Esophagus mucosa (tissue), 1 donor: ENCODE measurements at regions not wholly inside any gene's neighbourhood (a gene's known extent, or its start where the extent isn't known, plus 50 kb on each side); places are given as distances from the start of the nearest gene placed in this dataset.
"Not testable (repeated sequence)": the region's sequence is repeated elsewhere in the genome, so short reads cannot be mapped to it uniquely, and the experiment has no call there.

ENCODE experiments used
- ATAC-seq: fragments of 200-7000 bp; cut with Tn5 transposase; one replicate; pipeline ENCODE4 v1.9.1; 2020
- donor health status: DM: yes; HTN: yes; CAD: no.

DNA sequence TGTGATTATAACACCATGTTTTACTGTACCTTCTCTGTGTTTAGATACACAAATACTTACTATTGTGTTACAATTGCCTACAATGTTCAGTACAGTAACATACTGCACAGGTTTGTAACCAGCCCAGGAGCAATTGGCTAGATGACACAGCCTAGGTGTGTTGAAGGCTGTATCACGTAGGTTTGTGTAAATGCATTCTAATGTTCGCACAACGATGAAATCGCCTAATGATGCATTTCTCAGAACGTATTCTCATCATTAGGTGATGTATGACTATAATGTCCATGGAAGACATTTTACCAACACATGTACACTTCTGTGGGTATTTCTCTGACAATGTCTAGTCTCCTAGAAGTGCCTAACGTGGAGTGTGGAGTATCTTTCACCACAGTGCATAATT, 165.9 kb upstream of the KLF7 start:
- no peak for ATAC-seq

DNA sequence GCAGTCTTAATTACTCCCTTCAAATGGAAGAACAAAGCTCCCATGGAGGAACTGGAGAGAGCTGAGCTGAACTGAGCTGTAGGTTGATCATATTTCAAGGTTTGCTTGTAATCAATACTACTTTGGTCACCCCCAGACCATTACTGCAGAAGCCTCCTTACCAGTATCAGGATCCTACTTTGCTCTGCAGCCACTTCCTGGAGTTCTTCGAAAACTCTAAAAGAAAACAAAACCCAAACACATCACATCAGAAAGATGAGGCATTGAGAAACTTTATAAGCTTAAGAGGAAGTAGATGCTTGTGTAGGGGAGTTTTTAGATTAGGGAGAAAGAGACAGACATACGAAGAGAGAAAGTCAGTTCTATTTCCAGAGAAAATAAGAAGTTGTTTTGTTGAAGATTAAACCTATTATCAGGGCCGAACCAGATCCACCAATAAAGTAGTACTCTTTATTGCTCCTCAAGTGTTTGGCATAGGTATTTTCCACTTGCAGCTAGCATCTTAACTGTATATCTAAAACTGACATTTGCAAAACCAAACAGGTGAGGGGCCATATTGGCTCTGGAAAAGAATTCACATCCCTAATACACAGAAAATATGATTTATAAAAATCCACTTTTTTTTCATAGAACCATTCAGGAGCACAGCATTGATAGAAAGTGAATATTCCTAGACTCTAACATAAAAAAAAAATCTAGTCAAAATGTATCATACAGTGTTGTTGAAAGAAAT, 166.9 kb upstream of the KLF7 start:
- ATAC-seq, result no peak

DNA sequence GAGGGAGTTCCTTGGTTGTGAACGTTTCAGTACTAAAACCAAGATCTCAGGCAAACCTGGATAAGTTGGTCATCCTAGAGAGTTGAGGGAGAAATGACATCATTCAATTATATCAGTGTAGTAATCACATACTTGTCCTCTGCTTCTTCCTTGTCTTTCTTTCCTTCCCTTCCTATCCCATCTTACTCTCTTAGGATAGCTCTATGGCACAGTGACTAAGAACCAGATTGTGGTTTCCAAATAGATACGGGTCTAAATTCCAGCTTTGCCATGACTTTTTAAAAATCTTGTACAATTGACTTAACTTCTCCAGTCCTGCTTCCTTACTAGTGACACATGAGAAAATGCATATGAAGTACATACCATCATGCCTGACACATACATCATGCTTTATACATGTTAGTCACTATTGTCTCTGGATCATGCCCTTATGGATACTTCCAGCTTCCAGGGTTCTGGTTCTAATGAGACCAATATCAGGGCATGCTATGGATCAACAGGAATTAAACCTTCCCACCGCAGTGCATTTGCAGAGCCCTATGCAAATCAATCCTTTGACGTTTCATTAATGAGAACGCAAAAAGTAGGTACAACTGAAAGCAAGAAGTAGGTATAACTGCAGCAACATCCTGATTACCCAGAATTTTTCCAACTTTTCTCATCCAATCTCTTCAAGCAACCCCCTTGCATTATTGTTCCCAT, 168.0 kb upstream of the KLF7 start:
- ATAC-seq, result no peak

- ATAC-seq, result no peak
Observed at GRCh38 chr2:207334301-207334623, 168.5 kb upstream of the KLF7 start.

- ATAC-seq, result peak; percentile 74
Observed at GRCh38 chr2:207334624-207335371, 169.1 kb upstream of the KLF7 start.

GRCh38 chr2:207337234-207338219, 171.8 kb upstream of the KLF7 start:
- peak; percentile 96 for ATAC-seq

GRCh38 chr2:207338220-207338607, 172.5 kb upstream of the KLF7 start:
- no peak for ATAC-seq

DNA sequence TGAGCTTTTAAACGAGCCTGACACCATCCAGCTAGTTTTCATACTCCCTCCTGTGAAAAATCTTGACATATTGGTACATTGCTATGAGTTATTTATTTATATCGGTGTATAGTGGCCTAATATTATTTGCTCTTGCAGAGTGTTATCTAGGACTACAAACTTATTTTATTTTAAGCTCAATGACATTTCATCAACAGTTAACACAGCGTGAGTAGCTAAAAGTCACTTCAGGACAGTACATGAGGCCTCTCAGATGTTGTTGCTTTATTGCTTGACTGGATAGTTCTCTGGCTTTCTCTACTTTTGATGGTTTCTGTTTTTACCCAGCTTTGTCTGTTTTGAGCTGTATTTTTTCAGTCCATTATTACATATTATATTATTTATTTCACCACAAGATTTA, 172.9 kb upstream of the KLF7 start:
- no peak for ATAC-seq

DNA sequence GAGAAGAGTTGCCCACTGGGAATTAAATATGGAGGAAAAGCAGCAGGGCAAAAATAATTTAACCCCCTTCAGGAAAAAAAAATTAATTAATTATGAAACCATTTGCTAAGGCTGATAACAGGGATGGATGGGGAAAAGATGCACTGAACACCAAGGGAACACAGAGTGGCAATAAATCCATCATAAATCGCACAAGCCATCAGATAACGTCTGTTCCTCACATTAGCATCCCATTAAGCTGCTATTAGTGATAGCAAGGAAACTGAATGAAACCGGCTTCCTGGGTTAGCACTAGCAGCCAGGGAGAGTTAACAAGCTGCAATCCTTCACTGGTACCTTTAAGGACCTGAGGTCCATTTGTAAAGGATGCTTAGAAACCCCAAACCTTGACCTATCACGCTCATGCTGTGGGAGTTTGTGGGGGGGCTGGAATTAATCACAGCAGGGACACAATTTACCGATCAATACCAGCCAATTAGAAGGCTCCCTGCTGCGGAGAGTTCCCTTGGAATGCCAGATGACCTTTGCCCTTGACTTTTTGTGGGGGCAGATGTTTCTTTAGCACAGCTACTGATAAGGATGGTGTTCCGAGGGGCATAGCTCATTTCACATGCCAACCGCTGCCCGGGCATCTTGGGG, 175.5 kb upstream of the KLF7 start:
- no peak for ATAC-seq

GRCh38 chr2:207341804-207342203, 176.1 kb upstream of the KLF7 start:
- no peak for ATAC-seq

GRCh38 chr2:207344596-207345394, 179.0 kb upstream of the KLF7 start:
- not testable (repeated sequence) for ATAC-seq

GRCh38 chr2:207351171-207351570, 178.6 kb upstream of the CREB1 start:
- no peak for ATAC-seq

- ATAC-seq, result peak; percentile 56
Observed at GRCh38 chr2:207352978-207353671, 176.6 kb upstream of the CREB1 start.

DNA sequence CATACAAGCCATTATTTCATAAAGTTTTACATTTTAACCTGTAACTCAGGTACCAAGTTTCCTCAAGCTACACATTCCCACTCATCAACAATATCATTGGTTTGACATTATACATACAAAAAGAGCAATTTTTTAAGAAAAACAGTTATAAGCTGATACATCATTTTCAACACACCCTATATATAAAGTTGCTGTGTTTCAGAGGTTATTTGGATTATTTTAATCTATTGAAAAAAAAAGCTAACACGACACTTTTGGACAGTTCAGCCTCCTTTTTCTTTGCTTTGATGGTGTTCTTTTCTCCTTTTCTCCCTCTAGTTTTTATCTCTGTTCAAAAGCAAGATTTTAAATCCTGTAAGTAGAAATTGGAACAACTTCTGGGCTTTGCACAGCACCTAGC, 175.9 kb upstream of the CREB1 start:
- no peak for ATAC-seq

DNA sequence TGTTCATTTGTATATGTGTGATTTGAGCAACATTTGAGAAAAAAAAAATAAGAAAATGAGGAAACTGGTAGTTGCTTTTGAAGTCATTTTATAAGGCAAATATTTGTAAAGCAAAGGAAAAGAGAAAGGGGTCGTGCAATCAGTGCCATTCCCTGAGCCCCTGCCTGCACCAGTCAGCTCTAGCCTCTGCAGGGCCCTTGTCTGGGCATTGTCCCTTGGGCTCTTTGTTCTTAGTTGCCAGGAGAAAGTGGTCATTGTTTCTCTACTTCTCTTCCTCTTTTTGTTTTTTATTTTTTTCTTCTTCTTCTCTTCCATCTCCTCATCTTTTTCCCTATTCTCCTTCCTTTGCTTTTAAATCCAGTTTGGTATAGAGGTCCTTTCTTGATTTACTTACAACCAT, 175.3 kb upstream of the CREB1 start:
- no peak for ATAC-seq

DNA sequence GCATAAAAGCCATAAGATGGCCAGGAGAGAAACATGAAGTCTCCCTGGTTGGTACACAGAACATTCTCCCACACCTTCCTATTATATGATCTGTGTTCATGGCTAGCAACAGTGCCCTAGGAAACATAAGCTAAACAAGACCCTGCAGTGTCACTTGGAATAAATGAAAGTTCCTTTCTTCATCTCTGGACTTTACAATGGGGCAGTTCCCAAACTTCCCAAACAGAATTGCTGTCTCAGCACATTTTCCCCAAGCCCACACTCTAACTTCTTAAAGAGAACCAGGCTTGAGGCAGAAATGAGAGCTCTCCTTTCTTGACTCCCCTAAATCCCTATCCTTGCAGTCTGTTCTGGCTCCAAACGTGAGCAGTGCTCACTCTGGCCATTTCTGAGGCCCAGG, 173.2 kb upstream of the CREB1 start:
- ATAC-seq, result no peak

DNA sequence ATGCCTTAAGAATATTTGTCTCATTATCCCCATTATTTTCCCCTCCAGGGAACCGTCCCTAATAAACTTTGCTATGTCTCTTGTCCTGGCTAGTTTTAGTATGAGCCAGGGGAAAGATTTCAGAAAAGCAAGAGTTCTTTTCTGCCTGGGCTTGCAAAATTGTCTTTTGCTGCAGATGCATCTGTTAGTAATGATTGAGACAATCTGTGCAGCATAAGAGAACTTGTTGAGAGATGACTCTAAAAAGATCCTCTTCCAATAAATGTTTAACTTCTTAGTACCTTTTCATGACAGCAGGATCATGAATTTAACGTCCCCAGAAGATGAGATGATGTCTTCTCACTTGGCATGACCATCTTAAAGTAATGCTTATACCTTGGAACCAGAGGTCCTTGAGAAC, 172.5 kb upstream of the CREB1 start:
- no peak for ATAC-seq

- ATAC-seq, result no peak
Observed at GRCh38 chr2:207362716-207363115, 167.0 kb upstream of the CREB1 start.

- no peak for ATAC-seq
Observed at GRCh38 chr2:207363761-207364290, 165.9 kb upstream of the CREB1 start.

- ATAC-seq, result no peak
Observed at GRCh38 chr2:207370646-207371045, 159.1 kb upstream of the CREB1 start.
